NCI-H2029 treated with DMSO at 0.1 percent for 48 hours (cell line): ENCODE measurements at regions not wholly inside any gene's neighbourhood (a gene's known extent, or its start where the extent isn't known, plus 50 kb on each side); places are given as distances from the start of the nearest gene placed in this dataset.

Experiments
- DNase-seq: peaks from one replicate; lab custom pipeline; 2025; lab: John Stamatoyannopoulos, UW

GRCh38 chr11:79960461-79960860 is 519.6 kb upstream of the TENM4 start:
- DNase-seq: no peak

- no peak for DNase-seq
These were observed 518.5 kb upstream of the TENM4 start for GRCh38 chr11:79959318-79959717.

GRCh38 chr11:79957702-79958101 is 516.9 kb upstream of the TENM4 start:
- no peak for DNase-seq

GRCh38 chr11:79956061-79956460 is 515.2 kb upstream of the TENM4 start:
- DNase-seq: no peak

- DNase-seq: no peak
These were observed 512.8 kb upstream of the TENM4 start for GRCh38 chr11:79953629-79954028.

- DNase-seq: no peak
These were observed 509.9 kb upstream of the TENM4 start for GRCh38 chr11:79950741-79951140.

- DNase-seq: no peak
These were observed 509.3 kb upstream of the TENM4 start for GRCh38 chr11:79950172-79950571.

- no peak for DNase-seq
These were observed 508.7 kb upstream of the TENM4 start for GRCh38 chr11:79949574-79949973.

- no peak for DNase-seq
These were observed 501.8 kb upstream of the TENM4 start for GRCh38 chr11:79942646-79943045.

GRCh38 chr11:79942090-79942489 is 501.3 kb upstream of the TENM4 start:
- no peak for DNase-seq

GRCh38 chr11:79940974-79941735 is 500.3 kb upstream of the TENM4 start:
- DNase-seq: no peak

GRCh38 chr11:79940165-79940564 is 499.3 kb upstream of the TENM4 start:
- DNase-seq: no peak

GRCh38 chr11:79939111-79939510 is 498.3 kb upstream of the TENM4 start:
- no peak for DNase-seq

- DNase-seq: no peak
These were observed 497.0 kb upstream of the TENM4 start for GRCh38 chr11:79937676-79938334.

- DNase-seq: no peak
These were observed 491.8 kb upstream of the TENM4 start for GRCh38 chr11:79932612-79933011.

GRCh38 chr11:79931692-79932091 is 490.9 kb upstream of the TENM4 start:
- DNase-seq: no peak

GRCh38 chr11:79926707-79927106 is 485.9 kb upstream of the TENM4 start:
- no peak for DNase-seq

- DNase-seq: no peak
These were observed 484.7 kb upstream of the TENM4 start for GRCh38 chr11:79925570-79925969.

- DNase-seq: no peak
These were observed 481.8 kb upstream of the TENM4 start for GRCh38 chr11:79922641-79923040.

GRCh38 chr11:79920480-79920879 is 479.6 kb upstream of the TENM4 start:
- DNase-seq: no peak

- DNase-seq: no peak
These were observed 478.5 kb upstream of the TENM4 start for GRCh38 chr11:79919350-79919749.

GRCh38 chr11:79918846-79919245 is 478.0 kb upstream of the TENM4 start:
- DNase-seq: no peak

- DNase-seq: no peak
These were observed 465.3 kb upstream of the TENM4 start for GRCh38 chr11:79906164-79906563.

GRCh38 chr11:79902493-79902892 is 461.7 kb upstream of the TENM4 start:
- no peak for DNase-seq
